ENCODE measurements at regions not wholly inside any gene's neighbourhood (a gene's known extent, or its start where the extent isn't known, plus 50 kb on each side); places are given as distances from the start of the nearest gene placed in this dataset.
A peak's percentile ranks its signal among the peaks of the same experiment; 100 is the strongest.

GRCh38 chr11:115674937-115675544, 170.8 kb upstream of the CADM1 start:
- Histone ChIP-seq H3K9ac (ENCODE audit: low read length) (no peak overlapping the region), H3K4me1 (ENCODE audit: control insufficient read depth in 1 of 2, insufficient read depth in 2 of 2, low read length in 2 of 2) (peaks cover 19 to 27% of the 10 kb centered on the region in 2 experiments), H3K79me2 (ENCODE audit: control insufficient read depth, insufficient read depth, low read length, poor library complexity) (no peaks in the 10 kb centered on the region), H3K9me3 (ENCODE audit: insufficient read depth, low read depth, low read length) (no peaks in the 10 kb centered on the region), H3K23ac (ENCODE audit: low read length) (no peak overlapping the region), H3K18ac (ENCODE audit: low read length) (no peak overlapping the region), H3K27ac (ENCODE audit: low read depth, low read length) (no peak overlapping the region), H2BK5ac (ENCODE audit: low read depth, low read length, poor library complexity) (no peak overlapping the region), H3K79me1 (ENCODE audit: low read length) (peaks cover 2% of the 10 kb centered on the region), H3K4me2 (ENCODE audit: low read length) (no peak overlapping the region), H2BK12ac (ENCODE audit: low read length) (no peak overlapping the region), H4K91ac (ENCODE audit: low read depth, low read length) (no peak overlapping the region), H3K4me3 (ENCODE audit: low read depth, low read length) (no peak overlapping the region), H2BK120ac (ENCODE audit: insufficient read depth, low read length, poor library complexity) (no peak overlapping the region), H3K14ac (ENCODE audit: low read length) (no peak overlapping the region), H3K27me3 (ENCODE audit: insufficient read depth, low read length) (no peaks in the 10 kb centered on the region), H2AK5ac (ENCODE audit: low read length) (no peak overlapping the region), H4K8ac (ENCODE audit: low read depth, low read length) (no peak overlapping the region), H2AFZ (ENCODE audit: insufficient read depth, low read length, poor library complexity) (no peak overlapping the region), H3K4ac (ENCODE audit: low read depth, low read length) (no peak overlapping the region), H4K12ac (ENCODE audit: low read depth, low read length) (no peak overlapping the region), H3K36me3 (ENCODE audit: control insufficient read depth in 1 of 2, insufficient read depth in 2 of 2, low read length in 2 of 2) (no peaks in the 10 kb centered on the region)
- no peak for DNase-seq
- WGBS (ENCODE audit: extremely low coverage, insufficient coverage, insufficient read length) = no CpG with 5 or more reads among the region's 14 CpGs

- Histone ChIP-seq H3K36me3 (ENCODE audit: control insufficient read depth in 1 of 2, insufficient read depth in 2 of 2, low read length in 2 of 2) (no peaks in the 10 kb centered on the region), H2BK120ac (ENCODE audit: insufficient read depth, low read length, poor library complexity) (no peak overlapping the region), H3K4me3 (ENCODE audit: low read depth, low read length) (no peak overlapping the region), H2AFZ (ENCODE audit: insufficient read depth, low read length, poor library complexity) (no peak overlapping the region), H2BK12ac (ENCODE audit: low read length) (no peak overlapping the region), H4K91ac (ENCODE audit: low read depth, low read length) (peak overlapping the region; percentile 33), H3K18ac (ENCODE audit: low read length) (no peak overlapping the region), H4K8ac (ENCODE audit: low read depth, low read length) (no peak overlapping the region), H3K4me1 (ENCODE audit: control insufficient read depth in 1 of 2, insufficient read depth in 2 of 2, low read length in 2 of 2) (peaks cover 19 to 27% of the 10 kb centered on the region in 2 experiments), H3K9me3 (ENCODE audit: insufficient read depth, low read depth, low read length) (no peaks in the 10 kb centered on the region), H3K4me2 (ENCODE audit: low read length) (peak overlapping the region; percentile 13), H2AK5ac (ENCODE audit: low read length) (no peak overlapping the region), H3K79me1 (ENCODE audit: low read length) (peaks cover 2% of the 10 kb centered on the region), H3K4ac (ENCODE audit: low read depth, low read length) (no peak overlapping the region), H2BK5ac (ENCODE audit: low read depth, low read length, poor library complexity) (peak overlapping the region; percentile 43), H3K27me3 (ENCODE audit: insufficient read depth, low read length) (no peaks in the 10 kb centered on the region), H3K79me2 (ENCODE audit: control insufficient read depth, insufficient read depth, low read length, poor library complexity) (no peaks in the 10 kb centered on the region), H3K9ac (ENCODE audit: low read length) (no peak overlapping the region), H3K23ac (ENCODE audit: low read length) (no peak overlapping the region), H3K27ac (ENCODE audit: low read depth, low read length) (peak overlapping the region; percentile 13), H3K14ac (ENCODE audit: low read length) (no peak overlapping the region), H4K12ac (ENCODE audit: low read depth, low read length) (no peak overlapping the region)
- no peak for DNase-seq
- no CpG with 5 or more reads among the region's 16 CpGs for WGBS (ENCODE audit: extremely low coverage, insufficient coverage, insufficient read length)
These were observed 170.1 kb upstream of the CADM1 start for GRCh38 chr11:115674176-115674936.

GRCh38 chr11:115673720-115674119, 169.5 kb upstream of the CADM1 start:
- Histone ChIP-seq H3K4me2 (ENCODE audit: low read length) (peak overlapping the region; percentile 3), H3K79me1 (ENCODE audit: low read length) (peaks cover 2% of the 10 kb centered on the region), H3K4me1 (ENCODE audit: control insufficient read depth in 1 of 2, insufficient read depth in 2 of 2, low read length in 2 of 2) (peaks cover 19 to 27% of the 10 kb centered on the region in 2 experiments), H3K23ac (ENCODE audit: low read length) (no peak overlapping the region), H3K27me3 (ENCODE audit: insufficient read depth, low read length) (no peaks in the 10 kb centered on the region), H4K8ac (ENCODE audit: low read depth, low read length) (no peak overlapping the region), H3K9ac (ENCODE audit: low read length) (no peak overlapping the region), H3K14ac (ENCODE audit: low read length) (no peak overlapping the region), H3K4ac (ENCODE audit: low read depth, low read length) (no peak overlapping the region), H3K4me3 (ENCODE audit: low read depth, low read length) (no peak overlapping the region), H4K12ac (ENCODE audit: low read depth, low read length) (no peak overlapping the region), H2BK12ac (ENCODE audit: low read length) (no peak overlapping the region), H2AK5ac (ENCODE audit: low read length) (no peak overlapping the region), H3K27ac (ENCODE audit: low read depth, low read length) (no peak overlapping the region), H3K36me3 (ENCODE audit: control insufficient read depth in 1 of 2, insufficient read depth in 2 of 2, low read length in 2 of 2) (no peaks in the 10 kb centered on the region), H3K79me2 (ENCODE audit: control insufficient read depth, insufficient read depth, low read length, poor library complexity) (no peaks in the 10 kb centered on the region), H2AFZ (ENCODE audit: insufficient read depth, low read length, poor library complexity) (no peak overlapping the region), H3K18ac (ENCODE audit: low read length) (no peak overlapping the region), H2BK120ac (ENCODE audit: insufficient read depth, low read length, poor library complexity) (no peak overlapping the region), H3K9me3 (ENCODE audit: insufficient read depth, low read depth, low read length) (no peaks in the 10 kb centered on the region), H2BK5ac (ENCODE audit: low read depth, low read length, poor library complexity) (no peak overlapping the region), H4K91ac (ENCODE audit: low read depth, low read length) (no peak overlapping the region)
- no CpG with 5 or more reads among the region's 3 CpGs for WGBS (ENCODE audit: extremely low coverage, insufficient coverage, insufficient read length)
- no peak for DNase-seq

GRCh38 chr11:115672999-115673411, 168.8 kb upstream of the CADM1 start:
- Histone ChIP-seq H3K36me3 (ENCODE audit: control insufficient read depth in 1 of 2, insufficient read depth in 2 of 2, low read length in 2 of 2) (no peaks in the 10 kb centered on the region), H4K12ac (ENCODE audit: low read depth, low read length) (no peak overlapping the region), H2BK12ac (ENCODE audit: low read length) (no peak overlapping the region), H3K79me1 (ENCODE audit: low read length) (peaks cover 2% of the 10 kb centered on the region), H3K4ac (ENCODE audit: low read depth, low read length) (no peak overlapping the region), H3K4me1 (ENCODE audit: control insufficient read depth in 1 of 2, insufficient read depth in 2 of 2, low read length in 2 of 2) (peaks cover 19 to 27% of the 10 kb centered on the region in 2 experiments), H3K4me2 (ENCODE audit: low read length) (no peak overlapping the region), H3K18ac (ENCODE audit: low read length) (no peak overlapping the region), H2BK120ac (ENCODE audit: insufficient read depth, low read length, poor library complexity) (no peak overlapping the region), H2AFZ (ENCODE audit: insufficient read depth, low read length, poor library complexity) (no peak overlapping the region), H3K27ac (ENCODE audit: low read depth, low read length) (no peak overlapping the region), H3K14ac (ENCODE audit: low read length) (no peak overlapping the region), H3K9me3 (ENCODE audit: insufficient read depth, low read depth, low read length) (no peaks in the 10 kb centered on the region), H2BK5ac (ENCODE audit: low read depth, low read length, poor library complexity) (no peak overlapping the region), H4K8ac (ENCODE audit: low read depth, low read length) (no peak overlapping the region), H4K91ac (ENCODE audit: low read depth, low read length) (no peak overlapping the region), H3K23ac (ENCODE audit: low read length) (no peak overlapping the region), H3K4me3 (ENCODE audit: low read depth, low read length) (no peak overlapping the region), H3K9ac (ENCODE audit: low read length) (no peak overlapping the region), H2AK5ac (ENCODE audit: low read length) (no peak overlapping the region), H3K27me3 (ENCODE audit: insufficient read depth, low read length) (no peaks in the 10 kb centered on the region), H3K79me2 (ENCODE audit: control insufficient read depth, insufficient read depth, low read length, poor library complexity) (no peaks in the 10 kb centered on the region)
- DNase-seq = no peak
- WGBS (ENCODE audit: extremely low coverage, insufficient coverage, insufficient read length) = no CpG with 5 or more reads among the region's 4 CpGs

Data from trophoblast cell (in vitro differentiated cells and primary cell).